Loucy (cell line): ENCODE measurements at regions not wholly inside any gene's neighbourhood (a gene's known extent, or its start where the extent isn't known, plus 50 kb on each side); places are given as distances from the start of the nearest gene placed in this dataset.

Experiments used
- H2AFZ ChIP-seq: fragments of 200-600 bp; sonication (generic); 2 replicates; pipeline ENCODE4 v1.6.0; 2016; ENCODE audit warnings: antibody characterized with exemption, mild to moderate bottlenecking, low read length, moderate library complexity
- H3F3A ChIP-seq: fragments of 200-600 bp; 2 replicates; pipeline ENCODE4 v1.6.0; 2016; ENCODE audit warnings: antibody characterized with exemption, low read depth, mild to moderate bottlenecking
- H3K27me3 ChIP-seq: fragments of 200-600 bp; sonication (generic); 2 replicates; pipeline ENCODE4 v1.6.1; 2014; ENCODE audit warnings: low read length, mild to moderate bottlenecking; ENCODE audit not compliant: insufficient read depth, poor library complexity, severe bottlenecking
- H3K36me3 ChIP-seq: fragments of 200-600 bp; sonication (generic); 2 replicates; pipeline ENCODE4 v1.6.1; 2016; ENCODE audit warnings: low read length; ENCODE audit not compliant: insufficient read depth
- H3K4me1 ChIP-seq: fragments of 200-600 bp; sonication (generic); 2 replicates; pipeline ENCODE4 v1.5.1; 2014; ENCODE audit warnings: low read length, mild to moderate bottlenecking; ENCODE audit not compliant: insufficient read depth, poor library complexity, severe bottlenecking
- H3K4me2 ChIP-seq: fragments of 200-600 bp; sonication (generic); 2 replicates; pipeline ENCODE4 v1.6.0; 2014; ENCODE audit warnings: antibody characterized with exemption, low read length, low read depth, mild to moderate bottlenecking; ENCODE audit not compliant: poor library complexity, severe bottlenecking
- H3K4me3 ChIP-seq: fragments of 200-600 bp; sonication (generic); 2 replicates; pipeline ENCODE4 v1.5.1; 2014; ENCODE audit warnings: low read length, mild to moderate bottlenecking, mixed read lengths; ENCODE audit not compliant: poor library complexity, severe bottlenecking
- H3K79me2 ChIP-seq: fragments of 200-600 bp; sonication (generic); 2 replicates; pipeline ENCODE4 v1.6.1; 2014; ENCODE audit warnings: low read length; ENCODE audit not compliant: insufficient read depth
- H3K9ac ChIP-seq: fragments of 200-600 bp; sonication (generic); 2 replicates; pipeline ENCODE4 v1.6.0; 2014; ENCODE audit warnings: mild to moderate bottlenecking, low read depth, low read length, moderate library complexity; ENCODE audit not compliant: poor library complexity, severe bottlenecking
- H3K9me2 ChIP-seq: fragments of 200-600 bp; sonication (generic); replicated peaks from 2 replicates; pipeline ENCODE4 v1.6.1; 2016; ENCODE audit warnings: low read depth, low read length, mixed read lengths
- H3K9me3 ChIP-seq: fragments of 200-600 bp; sonication (generic); 2 replicates; pipeline ENCODE4 v1.6.1; 2014; ENCODE audit warnings: mild to moderate bottlenecking, antibody characterized with exemption, low read length, low read depth; ENCODE audit not compliant: insufficient read depth
- H4K20me1 ChIP-seq: fragments of 200-600 bp; sonication (generic); 2 replicates; pipeline ENCODE4 v1.6.0; 2014; ENCODE audit warnings: antibody characterized with exemption, low read length, mild to moderate bottlenecking; ENCODE audit not compliant: insufficient read depth, poor library complexity, severe bottlenecking
- EZH2phosphoT487 ChIP-seq: fragments of 200-600 bp; IDR thresholded peaks from 2 replicates; pipeline ENCODE4 v1.6.1; 2018; ENCODE audit warnings: antibody characterized with exemption, mild to moderate bottlenecking, moderate library complexity, borderline replicate concordance
- TF ChIP-seq, protein P1 (sequence below): fragments of 200-600 bp; sonication (generic); conservative IDR thresholded peaks from 2 replicates; pipeline ENCODE4 v1.5.1; 2014; ENCODE audit warnings: mild to moderate bottlenecking, antibody characterized with exemption, low read length

DNA sequence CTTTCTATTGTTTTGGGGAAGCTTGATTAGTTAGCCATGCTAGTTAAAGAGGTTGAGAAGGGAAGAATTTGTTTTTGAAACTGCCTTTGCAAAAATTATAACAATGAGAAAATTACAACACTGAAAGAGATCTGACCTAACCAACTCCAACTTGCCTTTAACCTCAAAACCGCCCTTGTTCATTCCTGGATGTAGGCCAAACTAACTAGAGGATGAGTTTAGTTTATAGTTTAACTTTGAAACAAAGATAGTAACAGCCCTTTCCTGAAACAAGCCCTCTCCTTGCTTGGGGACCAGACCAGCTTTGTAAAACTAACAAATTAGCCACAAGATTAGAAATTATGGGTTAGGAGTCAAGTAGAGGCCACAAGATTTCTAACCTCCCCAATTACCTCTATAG is 713.9 kb downstream of the CPS1 start:
- no peak overlapping the region for H3K4me2 ChIP-seq
- no peaks in the 10 kb centered on the region for H3K36me3 ChIP-seq
- no peaks in the 10 kb centered on the region for H3K9me3 ChIP-seq
- H3F3A ChIP-seq = no peaks in the 10 kb centered on the region
- H3K4me3 ChIP-seq = no peak overlapping the region
- TF ChIP-seq, protein P1, sequence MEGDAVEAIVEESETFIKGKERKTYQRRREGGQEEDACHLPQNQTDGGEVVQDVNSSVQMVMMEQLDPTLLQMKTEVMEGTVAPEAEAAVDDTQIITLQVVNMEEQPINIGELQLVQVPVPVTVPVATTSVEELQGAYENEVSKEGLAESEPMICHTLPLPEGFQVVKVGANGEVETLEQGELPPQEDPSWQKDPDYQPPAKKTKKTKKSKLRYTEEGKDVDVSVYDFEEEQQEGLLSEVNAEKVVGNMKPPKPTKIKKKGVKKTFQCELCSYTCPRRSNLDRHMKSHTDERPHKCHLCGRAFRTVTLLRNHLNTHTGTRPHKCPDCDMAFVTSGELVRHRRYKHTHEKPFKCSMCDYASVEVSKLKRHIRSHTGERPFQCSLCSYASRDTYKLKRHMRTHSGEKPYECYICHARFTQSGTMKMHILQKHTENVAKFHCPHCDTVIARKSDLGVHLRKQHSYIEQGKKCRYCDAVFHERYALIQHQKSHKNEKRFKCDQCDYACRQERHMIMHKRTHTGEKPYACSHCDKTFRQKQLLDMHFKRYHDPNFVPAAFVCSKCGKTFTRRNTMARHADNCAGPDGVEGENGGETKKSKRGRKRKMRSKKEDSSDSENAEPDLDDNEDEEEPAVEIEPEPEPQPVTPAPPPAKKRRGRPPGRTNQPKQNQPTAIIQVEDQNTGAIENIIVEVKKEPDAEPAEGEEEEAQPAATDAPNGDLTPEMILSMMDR = no peak
- no peak for TF ChIP-seq EZH2phosphoT487
- H3K27me3 ChIP-seq = no peaks in the 10 kb centered on the region
- H3K9ac ChIP-seq = no peak overlapping the region
- H2AFZ ChIP-seq = no peak overlapping the region
- no peaks in the 10 kb centered on the region for H4K20me1 ChIP-seq
- no peaks in the 10 kb centered on the region for H3K79me2 ChIP-seq
- H3K4me1 ChIP-seq = no peaks in the 10 kb centered on the region
- no peaks in the 10 kb centered on the region for H3K9me2 ChIP-seq

DNA sequence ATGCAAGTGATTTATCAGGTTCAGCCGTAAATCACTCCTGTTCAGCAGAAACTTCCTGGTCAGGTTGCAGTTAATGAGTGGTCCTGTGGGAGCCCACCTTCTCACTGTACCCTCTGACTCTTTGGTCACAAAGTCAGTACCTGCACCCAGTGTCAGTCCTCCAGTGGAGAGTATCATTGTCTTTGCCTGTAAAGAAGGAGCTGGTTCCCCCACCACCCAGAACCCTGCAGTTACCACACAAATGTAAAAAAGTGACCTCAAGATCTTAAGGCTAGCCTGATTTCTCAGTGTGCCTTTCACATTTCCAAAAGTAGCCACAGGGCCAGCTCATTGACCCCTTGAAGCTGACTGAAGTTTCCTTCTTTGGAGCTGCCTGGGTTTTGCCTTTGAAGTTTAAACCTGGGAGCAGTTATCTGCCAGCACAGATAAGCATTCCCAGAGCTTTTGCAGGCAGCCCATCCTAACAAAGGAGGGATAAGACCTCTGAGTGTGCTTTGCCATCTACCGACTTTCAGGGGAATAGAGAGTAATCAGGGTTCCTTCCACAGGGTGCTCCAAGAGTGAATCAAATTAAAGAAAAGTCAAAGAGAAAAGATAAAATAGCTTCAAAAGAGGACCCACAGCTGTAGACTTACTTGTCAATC is 725.2 kb downstream of the CPS1 start:
- TF ChIP-seq, protein P1 = no peak
- TF ChIP-seq EZH2phosphoT487 = no peak
- H3K27me3 ChIP-seq = no peaks in the 10 kb centered on the region
- H3K4me2 ChIP-seq = no peak overlapping the region
- H3K9ac ChIP-seq = no peak overlapping the region
- no peaks in the 10 kb centered on the region for H3K4me1 ChIP-seq
- H3K79me2 ChIP-seq = no peaks in the 10 kb centered on the region
- H3K9me3 ChIP-seq = no peaks in the 10 kb centered on the region
- H3K36me3 ChIP-seq = no peaks in the 10 kb centered on the region
- H3F3A ChIP-seq = no peaks in the 10 kb centered on the region
- no peak overlapping the region for H3K4me3 ChIP-seq
- H3K9me2 ChIP-seq = no peaks in the 10 kb centered on the region
- H2AFZ ChIP-seq = no peak overlapping the region
- H4K20me1 ChIP-seq = no peaks in the 10 kb centered on the region

DNA sequence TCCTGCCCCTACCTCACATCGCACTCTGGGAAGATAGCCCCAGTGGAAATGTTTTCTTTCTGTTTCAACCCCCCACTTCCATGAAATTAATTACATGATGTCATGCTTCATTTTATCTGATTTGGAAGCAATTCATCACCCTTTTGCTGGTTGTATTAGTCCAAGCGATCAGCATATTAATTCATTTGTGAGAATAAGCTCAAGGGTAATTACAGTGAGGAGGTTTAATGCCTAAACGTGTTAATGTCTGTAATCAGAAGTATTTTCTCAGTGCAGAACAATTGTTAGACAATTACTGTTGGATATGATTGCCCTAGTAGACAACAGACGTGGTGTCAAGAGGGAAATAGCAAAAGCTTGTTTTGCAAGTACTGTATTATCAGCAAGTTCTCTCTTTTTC is 746.3 kb downstream of the CPS1 start:
- TF ChIP-seq, protein P1 = no peak
- TF ChIP-seq EZH2phosphoT487 = no peak

More for the DNA sequence above, 746.3 kb downstream of the CPS1 start:
- no peak overlapping the region for H3K9ac ChIP-seq
- no peaks in the 10 kb centered on the region for H3K4me1 ChIP-seq
- H2AFZ ChIP-seq = no peak overlapping the region
- no peaks in the 10 kb centered on the region for H3K9me3 ChIP-seq
- H3K79me2 ChIP-seq = no peaks in the 10 kb centered on the region
- H4K20me1 ChIP-seq = no peaks in the 10 kb centered on the region
- no peak overlapping the region for H3K4me3 ChIP-seq
- H3K27me3 ChIP-seq = no peaks in the 10 kb centered on the region
- H3K36me3 ChIP-seq = no peaks in the 10 kb centered on the region
- H3K9me2 ChIP-seq = no peaks in the 10 kb centered on the region
- no peak overlapping the region for H3K4me2 ChIP-seq
- H3F3A ChIP-seq = no peaks in the 10 kb centered on the region
